ENCODE measurements at regions not wholly inside any gene's neighbourhood (a gene's known extent, or its start where the extent isn't known, plus 50 kb on each side); places are given as distances from the start of the nearest gene placed in this dataset.

DNA sequence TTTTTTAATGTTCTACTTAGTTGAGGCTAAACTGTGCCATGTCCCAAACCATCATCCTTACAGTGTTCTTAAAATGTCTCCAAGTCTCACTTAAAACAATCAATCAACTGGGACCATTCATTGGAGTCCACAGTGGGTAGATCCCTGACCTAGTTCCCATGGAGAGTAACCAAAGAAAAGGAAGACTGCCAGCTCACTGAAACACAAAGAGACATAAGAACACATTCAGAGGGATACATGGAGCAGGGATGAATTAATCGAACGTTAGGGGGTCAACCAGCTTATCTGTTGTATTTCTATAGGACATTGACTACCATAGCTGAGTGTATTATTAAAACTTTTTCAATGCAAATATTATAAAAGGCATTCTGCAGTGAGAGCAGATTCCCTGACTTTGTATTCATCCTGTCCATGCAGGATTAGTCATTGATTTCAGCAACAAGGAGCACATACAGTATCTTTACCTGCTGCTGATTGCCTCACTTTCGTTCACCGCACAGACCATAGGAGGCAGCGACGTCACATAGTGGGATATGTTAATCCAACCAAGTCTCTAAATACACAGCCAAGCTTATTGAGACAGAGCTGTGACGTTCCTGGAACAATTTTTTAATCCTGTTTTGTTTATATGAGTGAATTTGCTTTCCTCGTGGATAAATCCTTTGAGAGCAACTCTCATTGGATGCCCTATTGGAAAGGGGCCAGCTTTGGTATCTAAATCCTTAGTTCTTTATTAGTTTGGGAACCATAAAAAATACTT lies 364.9 kb upstream of the RBMS3 start:
- H3K4me2 ChIP-seq, result peak overlapping the region; percentile 47
- peak; percentile 65 for DNase-seq (ENCODE audit: low spot score)

DNA sequence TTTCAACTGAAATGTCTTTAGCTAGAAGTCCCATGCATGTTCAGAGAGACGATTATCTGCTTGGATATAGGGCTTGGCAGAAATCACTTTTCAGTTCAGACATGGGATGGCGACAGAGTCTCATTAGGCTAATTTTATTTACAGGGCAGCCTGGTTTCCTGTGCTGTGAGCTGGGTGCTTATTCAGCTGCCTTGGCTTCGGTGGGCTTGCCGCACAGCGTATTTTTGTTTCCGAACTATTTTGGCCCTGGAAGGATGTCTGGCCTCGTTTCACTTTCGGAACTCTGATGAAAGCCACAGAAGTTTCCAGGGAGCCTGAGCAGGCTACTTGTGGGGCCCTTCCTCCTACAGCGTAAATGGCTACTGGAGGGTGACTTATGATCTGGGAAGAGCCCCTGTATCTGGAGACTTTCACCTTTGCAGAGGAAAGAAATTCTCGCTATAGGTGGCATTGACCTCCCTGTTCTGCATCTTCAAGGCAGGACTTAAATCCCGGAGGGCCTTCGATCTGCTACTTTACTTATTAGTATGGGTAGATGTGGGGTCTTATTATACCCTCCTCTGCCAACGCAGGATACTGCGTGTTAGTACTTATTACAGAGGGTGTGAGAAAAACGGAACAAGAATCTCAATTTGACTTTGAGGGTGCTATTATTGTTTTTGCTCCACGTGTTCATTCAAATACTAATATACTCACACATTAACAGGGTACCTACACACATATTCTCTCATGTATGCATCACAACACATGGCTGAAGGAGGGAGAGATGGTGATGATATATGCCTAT lies 364.0 kb upstream of the RBMS3 start:
- no peaks in the 10 kb centered on the region for H3K9me3 ChIP-seq (ENCODE audit: low read depth)
- H4K20me1 ChIP-seq (ENCODE audit: low read depth), result no peaks in the 10 kb centered on the region
- peaks cover 15% of the 10 kb centered on the region for H3F3A ChIP-seq (ENCODE audit: low read depth)
- peak; percentile 48 for DNase-seq (ENCODE audit: low spot score)
- H3K4me3 ChIP-seq, result no peak overlapping the region
- no peaks in the 10 kb centered on the region for H3K79me2 ChIP-seq (ENCODE audit: low read depth)
- H3K4me1 ChIP-seq, result peaks cover 41% of the 10 kb centered on the region
- no peaks in the 10 kb centered on the region for H3K9me3 Mint-ChIP-seq
- H3K4me1 Mint-ChIP-seq, result peaks cover 38% of the 10 kb centered on the region
- H3K36me3 ChIP-seq, result no peaks in the 10 kb centered on the region
- H3K27ac Mint-ChIP-seq, result no peak overlapping the region
- H3K4me2 ChIP-seq, result peak overlapping the region; percentile 47
- no peak overlapping the region for H3K9ac ChIP-seq
- H3K27me3 Mint-ChIP-seq (ENCODE audit: insufficient read depth, low read depth), result no peaks in the 10 kb centered on the region
- H3K36me3 Mint-ChIP-seq, result no peaks in the 10 kb centered on the region
- no peak overlapping the region for H3K27ac ChIP-seq
- no peaks in the 10 kb centered on the region for H3K27me3 ChIP-seq
- peak overlapping the region; percentile 43 for H2AFZ ChIP-seq (replicated peaks)
- TF ChIP-seq EZH2 (IDR thresholded peaks at IDR 0.05), result no peak
- TF ChIP-seq, protein P1, sequence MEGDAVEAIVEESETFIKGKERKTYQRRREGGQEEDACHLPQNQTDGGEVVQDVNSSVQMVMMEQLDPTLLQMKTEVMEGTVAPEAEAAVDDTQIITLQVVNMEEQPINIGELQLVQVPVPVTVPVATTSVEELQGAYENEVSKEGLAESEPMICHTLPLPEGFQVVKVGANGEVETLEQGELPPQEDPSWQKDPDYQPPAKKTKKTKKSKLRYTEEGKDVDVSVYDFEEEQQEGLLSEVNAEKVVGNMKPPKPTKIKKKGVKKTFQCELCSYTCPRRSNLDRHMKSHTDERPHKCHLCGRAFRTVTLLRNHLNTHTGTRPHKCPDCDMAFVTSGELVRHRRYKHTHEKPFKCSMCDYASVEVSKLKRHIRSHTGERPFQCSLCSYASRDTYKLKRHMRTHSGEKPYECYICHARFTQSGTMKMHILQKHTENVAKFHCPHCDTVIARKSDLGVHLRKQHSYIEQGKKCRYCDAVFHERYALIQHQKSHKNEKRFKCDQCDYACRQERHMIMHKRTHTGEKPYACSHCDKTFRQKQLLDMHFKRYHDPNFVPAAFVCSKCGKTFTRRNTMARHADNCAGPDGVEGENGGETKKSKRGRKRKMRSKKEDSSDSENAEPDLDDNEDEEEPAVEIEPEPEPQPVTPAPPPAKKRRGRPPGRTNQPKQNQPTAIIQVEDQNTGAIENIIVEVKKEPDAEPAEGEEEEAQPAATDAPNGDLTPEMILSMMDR (IDR thresholded peaks at IDR 0.05), result peak; percentile 51
- TF ChIP-seq EZH2phosphoT487 (IDR thresholded peaks at IDR 0.05), result no peak
- no peak overlapping the region for H3K4me3 Mint-ChIP-seq

More for the DNA sequence above, 364.9 kb upstream of the RBMS3 start:
- H3K27me3 ChIP-seq, result no peaks in the 10 kb centered on the region
- Mint-ChIP-seq H3K9me3 (no peaks in the 10 kb centered on the region), H3K27ac (peak overlapping the region; percentile 24), H3K36me3 (no peaks in the 10 kb centered on the region), H3K27me3 (ENCODE audit: insufficient read depth, low read depth) (peaks cover 2% of the 10 kb centered on the region), H3K4me1 (peaks cover 38% of the 10 kb centered on the region), H3K4me3 (peak overlapping the region; percentile 22)
- no peaks in the 10 kb centered on the region for H4K20me1 ChIP-seq (ENCODE audit: low read depth)
- no peak overlapping the region for H3K9ac ChIP-seq
- H3K36me3 ChIP-seq, result no peaks in the 10 kb centered on the region
- H3K4me1 ChIP-seq, result peaks cover 49% of the 10 kb centered on the region
- no peak for TF ChIP-seq EZH2phosphoT487 (IDR thresholded peaks at IDR 0.05)
- TF ChIP-seq, protein P1 (IDR thresholded peaks at IDR 0.05), result peak; percentile 33
- no peak overlapping the region for H3K4me3 ChIP-seq
- H3F3A ChIP-seq (ENCODE audit: low read depth), result peaks cover 17% of the 10 kb centered on the region
- H2AFZ ChIP-seq (replicated peaks), result no peak overlapping the region
- no peaks in the 10 kb centered on the region for H3K79me2 ChIP-seq (ENCODE audit: low read depth)
- H3K27ac ChIP-seq, result peak overlapping the region; percentile 56
- no peaks in the 10 kb centered on the region for H3K9me3 ChIP-seq (ENCODE audit: low read depth)

DNA sequence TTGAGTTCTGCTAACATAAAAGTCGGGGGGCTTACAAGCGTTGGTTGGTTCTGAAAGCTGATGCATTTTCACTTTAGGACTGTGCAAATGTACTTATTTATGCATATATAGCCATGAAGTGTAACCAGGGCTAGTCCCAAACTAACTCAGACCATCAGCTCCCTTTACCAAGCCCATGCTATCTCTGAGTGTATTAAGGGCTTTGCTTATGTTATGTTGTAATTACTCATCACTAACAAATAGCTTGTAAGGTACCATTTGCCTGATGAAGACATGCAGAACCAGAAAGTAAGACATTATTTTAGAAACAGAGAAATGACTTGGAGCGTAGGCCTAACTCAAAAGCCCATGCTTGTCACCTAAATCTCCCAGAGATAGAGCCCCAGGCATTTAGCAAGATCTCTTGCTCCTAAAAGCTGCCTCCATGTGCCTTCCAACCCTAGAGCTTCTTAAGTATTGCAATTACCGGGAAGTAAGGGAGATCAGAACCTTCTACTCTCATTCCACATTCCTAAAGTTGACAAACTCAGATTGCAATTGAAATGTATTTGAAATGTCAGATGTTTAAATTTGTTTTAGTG lies 362.9 kb upstream of the RBMS3 start:
- H4K20me1 ChIP-seq (ENCODE audit: low read depth), result no peaks in the 10 kb centered on the region
- Mint-ChIP-seq H3K9me3 (no peaks in the 10 kb centered on the region), H3K27me3 (ENCODE audit: insufficient read depth, low read depth) (no peaks in the 10 kb centered on the region), H3K4me3 (no peak overlapping the region), H3K4me1 (peaks cover 38% of the 10 kb centered on the region), H3K36me3 (no peaks in the 10 kb centered on the region), H3K27ac (no peak overlapping the region)
- no peak overlapping the region for H3K4me2 ChIP-seq
- H3K79me2 ChIP-seq (ENCODE audit: low read depth), result no peaks in the 10 kb centered on the region
- H3K9me3 ChIP-seq (ENCODE audit: low read depth), result no peaks in the 10 kb centered on the region
- H3K27ac ChIP-seq, result no peak overlapping the region
- no peaks in the 10 kb centered on the region for H3K36me3 ChIP-seq
- no peak for TF ChIP-seq EZH2phosphoT487 (IDR thresholded peaks at IDR 0.05)
- no peak for TF ChIP-seq EZH2 (IDR thresholded peaks at IDR 0.05)
- TF ChIP-seq, protein P1 (IDR thresholded peaks at IDR 0.05), result no peak
- no peak for DNase-seq (ENCODE audit: low spot score)
- H3F3A ChIP-seq (ENCODE audit: low read depth), result peaks cover 13% of the 10 kb centered on the region
- H3K9ac ChIP-seq, result no peak overlapping the region
- H3K4me1 ChIP-seq, result peaks cover 32% of the 10 kb centered on the region
- no peak overlapping the region for H3K4me3 ChIP-seq
- H2AFZ ChIP-seq (replicated peaks), result no peak overlapping the region
- H3K27me3 ChIP-seq, result no peaks in the 10 kb centered on the region
